ENCODE measurements at regions not wholly inside any gene's neighbourhood (a gene's known extent, or its start where the extent isn't known, plus 50 kb on each side); places are given as distances from the start of the nearest gene placed in this dataset.

DNA sequence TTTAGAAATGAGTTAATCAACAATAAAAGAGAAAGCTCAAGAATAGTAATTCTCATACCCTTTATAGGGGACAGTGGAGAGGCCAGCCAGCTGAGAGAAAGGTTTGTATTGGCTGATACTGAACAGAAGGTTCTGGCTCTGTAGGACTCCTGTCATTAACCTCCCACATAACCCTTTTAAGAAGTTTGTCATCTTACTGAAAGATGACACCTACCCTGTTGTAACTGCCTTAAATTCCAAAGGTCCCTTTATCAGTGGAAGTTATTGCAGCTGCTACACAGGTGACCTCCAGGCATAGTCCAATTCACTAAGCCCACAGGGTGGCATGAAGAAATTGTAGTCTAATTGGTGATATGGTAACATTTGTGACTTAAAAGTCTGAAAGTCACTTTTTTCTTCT, 790.1 kb downstream of the TENT5A start (continued):
- TF ChIP-seq NFIC (IDR thresholded peaks at IDR 0.05; ENCODE audit: borderline replicate concordance) (no peak), RXRA (IDR thresholded peaks at IDR 0.05; ENCODE audit: borderline replicate concordance, low read depth) (no peak), RFX5 (IDR thresholded peaks at IDR 0.05; ENCODE audit: low read length) (no peak), SIN3A (IDR thresholded peaks at IDR 0.05; ENCODE audit: borderline replicate concordance, low read depth, low read length) (no peak), JUND (IDR thresholded peaks at IDR 0.05) (no peak), RCOR1 (IDR thresholded peaks at IDR 0.05; ENCODE audit: low read length) (no peak), RAD21 (IDR thresholded peaks at IDR 0.05; ENCODE audit: low read length) (no peak), TAF1 (IDR thresholded peaks at IDR 0.05; ENCODE audit: borderline replicate concordance, low read depth, low read length) (no peak), MEF2A (IDR thresholded peaks at IDR 0.05; ENCODE audit: borderline replicate concordance, low read depth) (no peak)

- no peak overlapping the region for H3K9ac ChIP-seq
- CTCF ChIA-PET: no interaction called here
- WGBS (ENCODE audit: low lambda C conversion rate): 78% methylated on average over 3 of the region's 3 CpGs
- no peaks in the 10 kb centered on the region for H3F3A ChIP-seq (replicated peaks; ENCODE audit: insufficient read depth)
- H3K9me2 ChIP-seq: no peaks in the 10 kb centered on the region
- TF ChIP-seq, protein P1, sequence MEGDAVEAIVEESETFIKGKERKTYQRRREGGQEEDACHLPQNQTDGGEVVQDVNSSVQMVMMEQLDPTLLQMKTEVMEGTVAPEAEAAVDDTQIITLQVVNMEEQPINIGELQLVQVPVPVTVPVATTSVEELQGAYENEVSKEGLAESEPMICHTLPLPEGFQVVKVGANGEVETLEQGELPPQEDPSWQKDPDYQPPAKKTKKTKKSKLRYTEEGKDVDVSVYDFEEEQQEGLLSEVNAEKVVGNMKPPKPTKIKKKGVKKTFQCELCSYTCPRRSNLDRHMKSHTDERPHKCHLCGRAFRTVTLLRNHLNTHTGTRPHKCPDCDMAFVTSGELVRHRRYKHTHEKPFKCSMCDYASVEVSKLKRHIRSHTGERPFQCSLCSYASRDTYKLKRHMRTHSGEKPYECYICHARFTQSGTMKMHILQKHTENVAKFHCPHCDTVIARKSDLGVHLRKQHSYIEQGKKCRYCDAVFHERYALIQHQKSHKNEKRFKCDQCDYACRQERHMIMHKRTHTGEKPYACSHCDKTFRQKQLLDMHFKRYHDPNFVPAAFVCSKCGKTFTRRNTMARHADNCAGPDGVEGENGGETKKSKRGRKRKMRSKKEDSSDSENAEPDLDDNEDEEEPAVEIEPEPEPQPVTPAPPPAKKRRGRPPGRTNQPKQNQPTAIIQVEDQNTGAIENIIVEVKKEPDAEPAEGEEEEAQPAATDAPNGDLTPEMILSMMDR (IDR thresholded peaks at IDR 0.05): no peak
- TF ChIP-seq CHD2 (IDR thresholded peaks at IDR 0.05; ENCODE audit: low read length, partially characterized antibody) (no peak), MEF2A (IDR thresholded peaks at IDR 0.05; ENCODE audit: borderline replicate concordance, low read depth) (no peak), GATA2 (CRISPR knock-in tag; IDR thresholded peaks at IDR 0.05) (no peak), NRF1 (IDR thresholded peaks at IDR 0.05; ENCODE audit: low read depth, low read length) (no peak), SIN3A (IDR thresholded peaks at IDR 0.05; ENCODE audit: borderline replicate concordance, low read depth, low read length) (no peak), REST (IDR thresholded peaks at IDR 0.05; ENCODE audit: low read depth, low read length) (no peak), SMC3 (IDR thresholded peaks at IDR 0.05; ENCODE audit: low read depth, low read length) (no peak), RAD21 (IDR thresholded peaks at IDR 0.05; ENCODE audit: low read length) (no peak), RFX5 (IDR thresholded peaks at IDR 0.05; ENCODE audit: low read length) (no peak), GABPA (IDR thresholded peaks at IDR 0.05; ENCODE audit: low read depth) (no peak)
- TF ChIP-seq, protein P2, sequence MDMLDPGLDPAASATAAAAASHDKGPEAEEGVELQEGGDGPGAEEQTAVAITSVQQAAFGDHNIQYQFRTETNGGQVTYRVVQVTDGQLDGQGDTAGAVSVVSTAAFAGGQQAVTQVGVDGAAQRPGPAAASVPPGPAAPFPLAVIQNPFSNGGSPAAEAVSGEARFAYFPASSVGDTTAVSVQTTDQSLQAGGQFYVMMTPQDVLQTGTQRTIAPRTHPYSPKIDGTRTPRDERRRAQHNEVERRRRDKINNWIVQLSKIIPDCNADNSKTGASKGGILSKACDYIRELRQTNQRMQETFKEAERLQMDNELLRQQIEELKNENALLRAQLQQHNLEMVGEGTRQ (IDR thresholded peaks at IDR 0.05; ENCODE audit: borderline replicate concordance, low read depth, low read length): no peak
- H3K79me2 ChIP-seq (ENCODE audit: insufficient read depth): no peaks in the 10 kb centered on the region
- H3K36me3 ChIP-seq (replicated peaks in 1 of 2; ENCODE audit: control insufficient read depth in 1 of 2, insufficient read depth in 2 of 2, low read length in 1 of 2): no peaks in the 10 kb centered on the region
- H3K4me2 ChIP-seq: no peak overlapping the region
- no peak overlapping the region for H3K4me3 ChIP-seq (ENCODE audit: low read depth in 2 of 2, low read length in 1 of 2)
- H3K9me3 ChIP-seq: no peaks in the 10 kb centered on the region; the same call in 1 of the 2 replicates
- no peaks in the 10 kb centered on the region for H3K27me3 ChIP-seq (ENCODE audit: insufficient read depth)
- H4K20me1 ChIP-seq (ENCODE audit: insufficient read depth): no peaks in the 10 kb centered on the region
- peaks cover 0 to 3% of the 10 kb centered on the region in 2 experiments; a peak in 2 of 4 replicates for H3K4me1 ChIP-seq (ENCODE audit: control insufficient read depth in 1 of 2, insufficient read depth in 2 of 2, low read depth in 1 of 2, low read length in 1 of 2)
- no peak overlapping the region for H3K27ac ChIP-seq (ENCODE audit: low read depth in 2 of 2, low read length in 1 of 2)
- DNase-seq: no peak
- H2AFZ ChIP-seq (ENCODE audit: low read depth): no peak overlapping the region
- POLR2A ChIA-PET: no interaction called here
These were observed 791.3 kb downstream of the TENT5A start for GRCh38 chr6:80961166-80961565.
